C4-2B (cell line): ENCODE measurements at regions not wholly inside any gene's neighbourhood (a gene's known extent, or its start where the extent isn't known, plus 50 kb on each side); places are given as distances from the start of the nearest gene placed in this dataset.

Source experiments
- CTCF ChIP-seq: fragments of 450-650 bp; conservative IDR thresholded peaks from 2 replicates; pipeline ENCODE4 v1.5.1; 2017; ENCODE audit warnings: mild to moderate bottlenecking
- ZFX ChIP-seq: fragments of 450-650 bp; IDR thresholded peaks from 2 replicates; pipeline ENCODE4 v1.6.1; 2017

- TF ChIP-seq CTCF (no peak), ZFX (no peak)
Measured at GRCh38 chr6:14865531-14866100, 380.3 kb upstream of the JARID2 start.
